Right renal pelvis (tissue), 4 donors: ENCODE measurements at regions not wholly inside any gene's neighbourhood (a gene's known extent, or its start where the extent isn't known, plus 50 kb on each side); places are given as distances from the start of the nearest gene placed in this dataset.
"Not testable (repeated sequence)": the region's sequence is repeated elsewhere in the genome, so short reads cannot be mapped to it uniquely, and the experiment has no call there.

Source experiments
- DNase-seq, 4 donors: peaks; one replicate each; pipeline ENCODE4 v3.0.0-alpha.2; 2013; ENCODE audit warnings: low read depth in 4 of 4, low spot score in 3 of 4, missing footprints in 1 of 4

DNA sequence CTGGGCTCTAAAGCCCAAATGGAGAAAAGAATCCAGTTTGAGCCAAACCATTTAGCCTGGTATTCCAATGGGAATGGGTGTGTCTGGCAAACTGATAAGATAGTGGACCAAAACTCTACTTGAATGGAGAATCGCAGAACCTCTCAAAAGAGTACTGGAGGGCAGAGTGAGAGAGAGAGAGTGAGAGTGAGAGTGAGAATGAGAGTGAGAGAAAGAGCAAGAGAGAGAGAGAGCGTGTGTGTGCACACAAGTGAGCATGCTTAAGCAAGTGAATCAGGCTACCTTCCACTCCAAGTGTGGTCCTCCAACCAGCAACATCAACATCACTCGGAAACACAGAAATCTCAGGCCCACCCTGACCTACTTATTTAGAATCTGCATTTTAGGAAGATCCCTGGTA is 58.8 kb downstream of the UQCRFS1 start:
- DNase-seq: no peak

DNA sequence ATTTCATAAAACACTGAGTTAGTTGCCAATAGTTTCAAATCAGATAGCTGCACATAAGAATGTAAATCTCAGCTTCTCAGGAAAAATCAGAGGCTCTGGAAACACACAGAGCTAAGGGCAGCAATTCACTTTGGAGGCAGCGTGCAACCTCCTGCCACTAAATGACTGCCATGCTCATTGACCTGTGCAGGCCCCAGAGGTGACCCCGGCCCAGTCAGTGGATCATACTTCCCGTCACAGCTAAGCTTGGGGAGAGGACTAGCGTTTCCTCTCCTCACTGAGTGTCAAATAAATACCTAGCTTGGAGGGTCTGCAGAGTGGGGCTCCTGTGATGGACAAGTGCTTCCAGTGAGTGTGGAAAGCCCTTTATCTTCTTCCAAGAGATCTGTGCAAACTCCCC is 67.2 kb downstream of the UQCRFS1 start:
- DNase-seq: no peak

GRCh38 chr19:29143183-29143582 is 69.8 kb downstream of the UQCRFS1 start:
- no peak for DNase-seq

- DNase-seq: no peak
Observed at GRCh38 chr19:29139227-29139626, 73.7 kb downstream of the UQCRFS1 start.

GRCh38 chr19:29138206-29138605 is 74.7 kb downstream of the UQCRFS1 start:
- not testable (repeated sequence) for DNase-seq

- no peak for DNase-seq
Observed at GRCh38 chr19:29131456-29131855, 81.5 kb downstream of the UQCRFS1 start.

- DNase-seq: no peak
Observed at GRCh38 chr19:29129148-29129547, 83.8 kb downstream of the UQCRFS1 start.

GRCh38 chr19:29128203-29128602 is 84.7 kb downstream of the UQCRFS1 start:
- no peak for DNase-seq

DNA sequence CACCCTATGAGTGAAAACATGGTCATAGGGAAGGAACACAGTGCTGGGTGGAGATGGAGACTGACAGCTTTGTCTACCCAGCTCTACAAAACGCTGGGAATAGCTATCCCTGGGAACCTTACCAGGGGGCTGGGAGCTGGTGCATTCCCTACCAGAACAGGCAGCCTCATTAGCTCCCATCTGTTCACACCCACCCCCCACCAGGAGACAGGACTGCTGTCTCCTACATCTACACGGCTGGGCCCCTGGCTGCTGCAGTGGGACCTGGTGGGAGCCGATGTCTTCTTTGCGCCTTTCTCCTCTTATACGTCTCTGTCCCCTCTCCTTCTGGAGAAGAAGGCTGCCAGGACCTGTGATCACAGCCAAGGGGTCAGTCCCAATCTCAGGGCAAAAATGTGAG is 90.8 kb downstream of the UQCRFS1 start:
- DNase-seq: no peak

GRCh38 chr19:29121684-29122083 is 91.3 kb downstream of the UQCRFS1 start:
- no peak for DNase-seq

DNA sequence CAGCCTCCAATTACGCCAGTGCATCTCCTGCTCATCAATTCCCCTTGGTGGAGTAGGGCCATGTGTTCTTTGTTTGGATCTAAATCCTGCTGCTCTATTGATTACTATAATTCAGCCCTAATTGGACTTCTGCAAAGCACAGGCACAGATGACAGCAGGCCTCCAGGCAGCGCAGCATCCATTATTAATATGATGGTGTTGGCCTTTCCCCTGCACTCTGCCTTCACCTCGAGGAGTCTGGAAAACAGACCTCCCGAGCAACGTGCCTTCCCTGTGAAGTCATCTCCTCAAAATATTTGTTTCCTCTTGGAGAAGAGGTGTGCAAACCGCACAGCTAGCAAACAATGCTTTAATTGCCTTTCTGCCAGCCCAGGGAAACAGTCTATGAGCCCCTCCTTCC is 92.5 kb downstream of the UQCRFS1 start:
- no peak for DNase-seq

- no peak for DNase-seq
Observed at GRCh38 chr19:29119590-29119989, 93.4 kb downstream of the UQCRFS1 start.

GRCh38 chr19:29118389-29118788 is 94.6 kb downstream of the UQCRFS1 start:
- DNase-seq: no peak

DNA sequence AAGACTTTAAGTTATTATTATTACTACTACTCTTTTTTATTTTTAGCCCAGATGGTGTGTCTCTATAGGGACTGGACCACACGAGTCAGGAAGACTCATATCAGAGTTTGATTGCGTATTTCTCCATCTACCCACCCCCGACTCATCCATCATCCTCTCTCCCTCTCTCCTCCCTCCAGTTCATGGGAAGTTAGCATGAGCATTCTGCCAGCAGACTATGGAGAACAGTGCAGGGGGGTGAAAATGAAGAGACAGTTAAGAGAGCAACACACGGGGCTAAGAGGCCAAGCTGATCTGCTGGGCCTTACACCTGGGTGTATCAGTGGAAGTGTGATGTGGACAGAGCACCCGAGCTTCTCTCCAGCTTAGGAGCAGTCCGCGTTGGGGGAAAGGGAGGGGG is 95.0 kb downstream of the UQCRFS1 start:
- no peak for DNase-seq

DNA sequence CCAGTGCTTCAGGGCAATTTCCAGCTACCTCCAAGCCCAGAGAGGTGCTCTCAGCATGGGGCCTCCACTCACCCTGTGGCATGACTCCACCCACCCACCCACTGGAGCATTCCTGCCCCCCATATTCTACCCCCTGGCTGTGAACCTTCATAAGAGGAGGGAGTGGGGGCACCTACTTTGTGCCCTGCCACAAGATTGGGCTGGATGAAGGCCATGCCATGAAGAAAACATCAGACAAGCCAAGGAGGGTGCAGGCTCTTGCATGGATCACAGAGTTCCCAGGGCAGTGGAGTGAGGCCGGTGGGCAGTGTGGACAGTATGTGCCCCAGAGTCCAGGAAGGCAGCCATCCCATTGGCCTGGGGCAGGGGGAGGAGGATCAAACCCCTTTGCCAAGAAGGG is 97.8 kb downstream of the UQCRFS1 start:
- DNase-seq: no peak

DNA sequence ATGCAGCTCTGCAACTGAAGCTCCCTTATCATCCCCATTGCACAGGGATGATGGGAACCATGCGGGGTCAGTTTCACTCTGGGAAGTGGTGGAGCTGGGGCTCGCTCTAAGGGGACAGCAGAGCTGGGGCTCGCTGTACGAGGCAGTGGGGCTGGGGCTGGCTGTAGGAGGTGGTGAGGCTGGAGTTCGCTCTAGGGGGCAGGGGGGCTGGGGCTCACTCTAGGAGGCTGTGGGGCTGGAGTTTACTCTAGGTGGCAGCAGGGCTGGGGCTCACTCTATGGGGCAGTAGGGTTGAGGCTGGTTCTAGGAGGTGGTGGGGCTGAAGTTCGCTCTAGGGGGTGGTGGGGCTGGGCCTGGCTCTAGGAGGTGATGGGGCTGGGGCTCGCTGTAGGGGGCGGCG is 99.1 kb downstream of the UQCRFS1 start:
- DNase-seq: no peak

- no peak for DNase-seq
Observed at GRCh38 chr19:29111576-29111975, 101.4 kb downstream of the UQCRFS1 start.

GRCh38 chr19:29107831-29108230 is 105.1 kb downstream of the UQCRFS1 start:
- no peak for DNase-seq

DNA sequence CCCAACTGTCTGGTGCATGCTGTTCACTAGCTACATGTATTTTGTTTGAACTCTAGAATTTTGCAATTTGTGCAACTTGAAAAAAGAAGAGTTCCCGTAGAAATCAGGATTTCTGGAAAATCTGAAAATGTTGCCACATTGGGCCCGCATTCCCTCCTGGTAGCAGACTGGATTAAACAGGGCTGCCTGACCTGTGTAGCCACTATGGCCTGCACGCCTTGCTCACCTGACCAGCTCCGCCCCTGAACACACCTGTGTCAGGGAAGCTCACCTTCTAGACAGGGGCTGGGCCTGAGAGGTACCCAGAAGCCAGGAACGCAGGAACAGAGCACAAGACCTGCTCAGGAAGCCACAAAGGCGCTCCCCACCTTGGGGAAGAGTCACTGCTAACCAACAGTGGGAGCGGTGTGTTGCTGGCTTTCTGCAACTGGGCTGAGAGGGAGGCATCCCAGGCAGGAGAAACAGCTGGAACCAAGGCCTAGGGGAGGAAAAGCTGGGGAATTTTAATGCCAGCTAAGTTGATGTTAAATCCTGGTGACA is 106.5 kb downstream of the UQCRFS1 start:
- DNase-seq: no peak

GRCh38 chr19:29105629-29106292 is 107.2 kb downstream of the UQCRFS1 start:
- no peak for DNase-seq

GRCh38 chr19:29104605-29105241 is 108.2 kb downstream of the UQCRFS1 start:
- DNase-seq: no peak

DNA sequence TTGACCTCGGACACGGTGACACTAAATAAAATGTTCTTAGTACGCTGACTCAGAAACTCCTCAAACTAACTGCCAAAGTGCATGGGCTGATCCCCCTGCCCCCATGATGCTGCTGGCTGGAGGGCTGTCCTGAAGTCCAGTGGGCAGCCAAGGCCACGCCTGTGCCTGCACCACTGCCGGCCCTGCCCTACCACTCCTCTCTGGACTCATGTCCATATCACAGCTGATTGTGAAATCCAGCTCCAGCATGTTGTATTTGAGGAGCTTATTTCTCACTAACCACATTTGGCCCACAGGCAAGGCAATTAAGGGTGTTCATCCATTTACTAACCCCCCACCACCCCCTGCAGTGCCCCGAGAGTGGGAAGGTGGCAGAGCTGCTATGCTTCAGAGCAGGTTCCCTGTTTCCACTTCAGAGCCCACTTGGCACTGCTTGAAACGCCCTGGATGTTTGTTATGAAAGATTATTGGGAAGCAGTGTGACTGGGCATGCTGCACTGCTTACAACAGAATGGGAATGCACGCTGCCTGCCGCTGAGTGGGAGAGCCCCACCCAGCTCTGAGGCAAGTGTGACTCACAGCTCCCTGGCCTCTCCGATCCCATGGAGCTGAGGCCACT is 114.0 kb downstream of the UQCRFS1 start:
- no peak for DNase-seq
